ENCODE measurements at regions not wholly inside any gene's neighbourhood (a gene's known extent, or its start where the extent isn't known, plus 50 kb on each side); places are given as distances from the start of the nearest gene placed in this dataset.

DNA sequence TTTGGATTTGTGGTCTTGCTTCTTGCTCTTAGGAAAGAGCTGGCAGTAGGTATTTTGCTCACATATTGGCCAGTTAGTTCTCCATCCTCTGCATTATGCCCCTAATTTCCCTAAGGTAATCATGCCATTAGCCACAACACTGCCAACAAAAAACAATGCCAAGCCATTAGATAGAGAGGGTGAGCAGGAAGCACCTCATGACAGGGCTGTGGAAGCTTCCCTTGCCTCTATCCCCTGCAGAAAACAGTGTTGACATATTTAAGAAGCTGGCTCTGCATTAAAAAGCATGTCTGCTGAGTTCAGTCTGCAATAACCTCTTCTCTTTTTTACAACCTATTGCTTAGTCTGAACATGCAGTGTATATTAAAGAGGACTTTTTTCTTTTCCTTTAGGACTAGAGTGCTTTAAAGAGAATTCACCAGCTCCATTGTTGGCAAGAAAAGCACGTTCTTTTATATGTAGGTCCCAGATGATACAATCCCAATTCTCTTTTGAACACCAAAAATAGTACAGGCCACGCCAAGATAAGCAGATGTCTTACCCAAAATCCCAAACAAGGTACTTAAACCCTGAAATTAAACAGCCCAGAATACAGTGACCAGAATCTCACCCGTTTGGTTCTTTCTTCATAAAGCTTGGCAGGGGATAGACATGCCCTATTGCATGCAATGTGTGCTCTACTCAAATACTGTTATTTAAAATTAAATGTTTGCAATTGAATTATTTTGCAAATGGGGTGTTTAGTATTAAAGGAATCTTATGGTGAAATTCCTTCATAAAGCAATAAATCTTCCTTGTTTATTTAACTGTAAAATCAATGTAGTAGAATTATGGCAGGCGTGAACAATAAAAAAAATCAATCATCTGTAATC, 93.7 kb upstream of the UBE3A start:
- TF ChIP-seq CREB1 (CRISPR knock-in tag; IDR thresholded peaks at IDR 0.05; ENCODE audit: low read depth) (no peak), EZH2 (IDR thresholded peaks at IDR 0.05; ENCODE audit: low read depth, unreplicated experiment) (no peak), POLR2AphosphoS5 (IDR thresholded peaks at IDR 0.05; ENCODE audit: low read depth) (no peak), ZNF114 (CRISPR knock-in tag; IDR thresholded peaks at IDR 0.05) (no peak)
- TF ChIP-seq, protein P1, sequence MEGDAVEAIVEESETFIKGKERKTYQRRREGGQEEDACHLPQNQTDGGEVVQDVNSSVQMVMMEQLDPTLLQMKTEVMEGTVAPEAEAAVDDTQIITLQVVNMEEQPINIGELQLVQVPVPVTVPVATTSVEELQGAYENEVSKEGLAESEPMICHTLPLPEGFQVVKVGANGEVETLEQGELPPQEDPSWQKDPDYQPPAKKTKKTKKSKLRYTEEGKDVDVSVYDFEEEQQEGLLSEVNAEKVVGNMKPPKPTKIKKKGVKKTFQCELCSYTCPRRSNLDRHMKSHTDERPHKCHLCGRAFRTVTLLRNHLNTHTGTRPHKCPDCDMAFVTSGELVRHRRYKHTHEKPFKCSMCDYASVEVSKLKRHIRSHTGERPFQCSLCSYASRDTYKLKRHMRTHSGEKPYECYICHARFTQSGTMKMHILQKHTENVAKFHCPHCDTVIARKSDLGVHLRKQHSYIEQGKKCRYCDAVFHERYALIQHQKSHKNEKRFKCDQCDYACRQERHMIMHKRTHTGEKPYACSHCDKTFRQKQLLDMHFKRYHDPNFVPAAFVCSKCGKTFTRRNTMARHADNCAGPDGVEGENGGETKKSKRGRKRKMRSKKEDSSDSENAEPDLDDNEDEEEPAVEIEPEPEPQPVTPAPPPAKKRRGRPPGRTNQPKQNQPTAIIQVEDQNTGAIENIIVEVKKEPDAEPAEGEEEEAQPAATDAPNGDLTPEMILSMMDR (conservative IDR thresholded peaks at IDR 0.05; ENCODE audit: low read depth in 2 of 2): no peak
- TF ChIP-seq, protein P2, sequence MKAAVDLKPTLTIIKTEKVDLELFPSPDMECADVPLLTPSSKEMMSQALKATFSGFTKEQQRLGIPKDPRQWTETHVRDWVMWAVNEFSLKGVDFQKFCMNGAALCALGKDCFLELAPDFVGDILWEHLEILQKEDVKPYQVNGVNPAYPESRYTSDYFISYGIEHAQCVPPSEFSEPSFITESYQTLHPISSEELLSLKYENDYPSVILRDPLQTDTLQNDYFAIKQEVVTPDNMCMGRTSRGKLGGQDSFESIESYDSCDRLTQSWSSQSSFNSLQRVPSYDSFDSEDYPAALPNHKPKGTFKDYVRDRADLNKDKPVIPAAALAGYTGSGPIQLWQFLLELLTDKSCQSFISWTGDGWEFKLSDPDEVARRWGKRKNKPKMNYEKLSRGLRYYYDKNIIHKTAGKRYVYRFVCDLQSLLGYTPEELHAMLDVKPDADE (IDR thresholded peaks at IDR 0.05): no peak
- TF ChIP-seq, protein P3, sequence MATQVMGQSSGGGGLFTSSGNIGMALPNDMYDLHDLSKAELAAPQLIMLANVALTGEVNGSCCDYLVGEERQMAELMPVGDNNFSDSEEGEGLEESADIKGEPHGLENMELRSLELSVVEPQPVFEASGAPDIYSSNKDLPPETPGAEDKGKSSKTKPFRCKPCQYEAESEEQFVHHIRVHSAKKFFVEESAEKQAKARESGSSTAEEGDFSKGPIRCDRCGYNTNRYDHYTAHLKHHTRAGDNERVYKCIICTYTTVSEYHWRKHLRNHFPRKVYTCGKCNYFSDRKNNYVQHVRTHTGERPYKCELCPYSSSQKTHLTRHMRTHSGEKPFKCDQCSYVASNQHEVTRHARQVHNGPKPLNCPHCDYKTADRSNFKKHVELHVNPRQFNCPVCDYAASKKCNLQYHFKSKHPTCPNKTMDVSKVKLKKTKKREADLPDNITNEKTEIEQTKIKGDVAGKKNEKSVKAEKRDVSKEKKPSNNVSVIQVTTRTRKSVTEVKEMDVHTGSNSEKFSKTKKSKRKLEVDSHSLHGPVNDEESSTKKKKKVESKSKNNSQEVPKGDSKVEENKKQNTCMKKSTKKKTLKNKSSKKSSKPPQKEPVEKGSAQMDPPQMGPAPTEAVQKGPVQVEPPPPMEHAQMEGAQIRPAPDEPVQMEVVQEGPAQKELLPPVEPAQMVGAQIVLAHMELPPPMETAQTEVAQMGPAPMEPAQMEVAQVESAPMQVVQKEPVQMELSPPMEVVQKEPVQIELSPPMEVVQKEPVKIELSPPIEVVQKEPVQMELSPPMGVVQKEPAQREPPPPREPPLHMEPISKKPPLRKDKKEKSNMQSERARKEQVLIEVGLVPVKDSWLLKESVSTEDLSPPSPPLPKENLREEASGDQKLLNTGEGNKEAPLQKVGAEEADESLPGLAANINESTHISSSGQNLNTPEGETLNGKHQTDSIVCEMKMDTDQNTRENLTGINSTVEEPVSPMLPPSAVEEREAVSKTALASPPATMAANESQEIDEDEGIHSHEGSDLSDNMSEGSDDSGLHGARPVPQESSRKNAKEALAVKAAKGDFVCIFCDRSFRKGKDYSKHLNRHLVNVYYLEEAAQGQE (IDR thresholded peaks at IDR 0.05; ENCODE audit: unreplicated experiment): no peak

Measured in GM23338 (cell line).